ENCODE measurements at regions not wholly inside any gene's neighbourhood (a gene's known extent, or its start where the extent isn't known, plus 50 kb on each side); places are given as distances from the start of the nearest gene placed in this dataset.

GRCh38 chr10:117651121-117651520, 108.6 kb downstream of the EMX2 start:
- H3K79me2 ChIP-seq (ENCODE audit: insufficient read depth, low read length), result no peaks in the 10 kb centered on the region
- H3K36me3 Mint-ChIP-seq, result no peaks in the 10 kb centered on the region
- H3K4me1 ChIP-seq (ENCODE audit: control insufficient read depth in 1 of 2, insufficient read depth in 2 of 2, low read length in 2 of 2), result no peaks in the 10 kb centered on the region
- H3K36me3 ChIP-seq (replicated peaks in 1 of 2; ENCODE audit: control insufficient read depth in 1 of 2, insufficient read depth in 2 of 2, low read length in 2 of 2), result no peaks in the 10 kb centered on the region
- no peak overlapping the region for H3K27ac ChIP-seq (ENCODE audit: low read depth in 1 of 2, low read length in 2 of 2)
- TF ChIP-seq, protein P1, sequence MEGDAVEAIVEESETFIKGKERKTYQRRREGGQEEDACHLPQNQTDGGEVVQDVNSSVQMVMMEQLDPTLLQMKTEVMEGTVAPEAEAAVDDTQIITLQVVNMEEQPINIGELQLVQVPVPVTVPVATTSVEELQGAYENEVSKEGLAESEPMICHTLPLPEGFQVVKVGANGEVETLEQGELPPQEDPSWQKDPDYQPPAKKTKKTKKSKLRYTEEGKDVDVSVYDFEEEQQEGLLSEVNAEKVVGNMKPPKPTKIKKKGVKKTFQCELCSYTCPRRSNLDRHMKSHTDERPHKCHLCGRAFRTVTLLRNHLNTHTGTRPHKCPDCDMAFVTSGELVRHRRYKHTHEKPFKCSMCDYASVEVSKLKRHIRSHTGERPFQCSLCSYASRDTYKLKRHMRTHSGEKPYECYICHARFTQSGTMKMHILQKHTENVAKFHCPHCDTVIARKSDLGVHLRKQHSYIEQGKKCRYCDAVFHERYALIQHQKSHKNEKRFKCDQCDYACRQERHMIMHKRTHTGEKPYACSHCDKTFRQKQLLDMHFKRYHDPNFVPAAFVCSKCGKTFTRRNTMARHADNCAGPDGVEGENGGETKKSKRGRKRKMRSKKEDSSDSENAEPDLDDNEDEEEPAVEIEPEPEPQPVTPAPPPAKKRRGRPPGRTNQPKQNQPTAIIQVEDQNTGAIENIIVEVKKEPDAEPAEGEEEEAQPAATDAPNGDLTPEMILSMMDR (IDR thresholded peaks at IDR 0.05), result no peak
- H3K27me3 ChIP-seq (ENCODE audit: control insufficient read depth in 2 of 2, insufficient read depth in 2 of 2, low read length in 2 of 2), result no peaks in the 10 kb centered on the region
- H3K9me3 Mint-ChIP-seq, result peaks cover 0 to 8% (median 1%) of the 10 kb centered on the region in 7 donors
- no peak overlapping the region for H3K9ac ChIP-seq (ENCODE audit: insufficient read depth, low read length, poor library complexity, severe bottlenecking)
- H3K4me2 ChIP-seq (replicated peaks; ENCODE audit: extremely low read depth, low read length, poor library complexity, severe bottlenecking), result no peak overlapping the region
- H3K27ac Mint-ChIP-seq, result no peak overlapping the region
- 79% methylated on average over 3 of the region's 5 CpGs for WGBS (ENCODE audit: insufficient coverage)
- intact Hi-C loops (cut with micrococcal nuclease), result no loop called here
- H3K9me3 ChIP-seq (replicated peaks in 1 of 2; ENCODE audit: control insufficient read depth in 1 of 2, insufficient read depth in 1 of 2, low read length in 2 of 2), result peaks cover 0 to 3% of the 10 kb centered on the region in 2 donors
- peaks cover 1 to 5% (median 2%) of the 10 kb centered on the region in 3 donors for H3K27me3 Mint-ChIP-seq (ENCODE audit: low read depth in 3 of 3)
- H2AFZ ChIP-seq (ENCODE audit: insufficient read depth, low read depth, low read length, poor library complexity, severe bottlenecking), result no peak overlapping the region
- no peak for DNase-seq
- H4K20me1 ChIP-seq (ENCODE audit: insufficient read depth, low read length), result no peaks in the 10 kb centered on the region
- H3K4me1 Mint-ChIP-seq, result no peaks in the 10 kb centered on the region
- no peak overlapping the region for H3K4me3 Mint-ChIP-seq
- no peak overlapping the region for H3K4me3 ChIP-seq (replicated peaks in 1 of 3; ENCODE audit: low read depth in 2 of 3, low read length in 3 of 3)

DNA sequence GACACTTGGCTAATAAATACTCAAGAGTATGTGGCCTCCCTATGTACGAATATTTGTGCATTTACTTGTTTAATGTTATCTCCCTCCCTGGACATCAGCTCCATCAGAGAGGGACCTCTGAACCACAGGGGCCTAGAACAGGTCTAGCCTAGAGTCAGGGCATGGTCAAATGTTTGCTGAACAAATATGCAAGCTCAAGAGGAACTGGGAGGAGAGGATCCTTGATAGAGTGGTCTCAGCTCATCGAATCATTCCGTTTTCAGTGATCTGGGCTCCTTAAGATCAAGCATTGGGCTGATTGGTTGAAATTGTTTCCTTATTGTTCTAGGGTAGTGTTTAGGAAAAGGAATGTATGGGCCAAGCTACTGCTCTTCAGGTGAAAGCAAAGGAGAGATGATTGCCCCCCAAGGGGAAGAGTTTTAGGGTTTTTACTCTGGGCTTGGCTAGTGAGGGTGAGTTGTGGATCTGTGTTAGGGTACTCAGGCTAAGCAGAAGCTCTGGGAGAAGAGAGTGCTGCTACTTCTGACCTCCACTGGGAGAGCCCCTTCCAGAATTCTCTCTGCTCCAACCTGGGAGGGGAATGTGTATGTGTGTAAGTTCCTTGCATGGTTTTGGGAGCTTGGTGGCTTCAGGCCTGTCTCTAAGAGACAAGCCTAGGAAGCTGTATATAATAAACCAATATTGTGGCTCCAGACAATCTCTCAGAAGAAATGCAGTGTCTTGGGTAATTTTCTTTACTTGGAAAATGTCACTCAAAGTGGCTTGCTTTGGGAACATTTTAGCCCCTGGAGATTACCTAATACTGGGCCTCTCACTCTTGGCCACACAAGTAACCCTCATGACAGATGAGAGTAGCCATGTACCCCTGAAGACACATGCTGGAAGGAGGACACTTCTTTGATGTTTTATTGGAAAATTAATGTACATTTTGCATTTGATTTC, 110.0 kb downstream of the EMX2 start:
- Mint-ChIP-seq H3K9me3 (peaks cover 0 to 8% (median 1%) of the 10 kb centered on the region in 7 donors), H3K27me3 (ENCODE audit: low read depth in 3 of 3) (peaks cover 0 to 10% (median 1%) of the 10 kb centered on the region in 3 donors), H3K36me3 (no peaks in the 10 kb centered on the region), H3K27ac (no peak overlapping the region), H3K4me3 (no peak overlapping the region), H3K4me1 (no peaks in the 10 kb centered on the region)
- TF ChIP-seq, protein P1 (IDR thresholded peaks at IDR 0.05), result no peak
- H3K27me3 ChIP-seq (ENCODE audit: control insufficient read depth in 2 of 2, insufficient read depth in 2 of 2, low read length in 2 of 2), result no peaks in the 10 kb centered on the region
- H3K27ac ChIP-seq (ENCODE audit: low read depth in 1 of 2, low read length in 2 of 2), result no peak overlapping the region
- H3K36me3 ChIP-seq (replicated peaks in 1 of 2; ENCODE audit: control insufficient read depth in 1 of 2, insufficient read depth in 2 of 2, low read length in 2 of 2), result no peaks in the 10 kb centered on the region
- WGBS (ENCODE audit: insufficient coverage), result 89% methylated on average over 2 of the region's 3 CpGs
- no peak overlapping the region for H3K4me2 ChIP-seq (replicated peaks; ENCODE audit: extremely low read depth, low read length, poor library complexity, severe bottlenecking)
- H3K4me1 ChIP-seq (ENCODE audit: control insufficient read depth in 1 of 2, insufficient read depth in 2 of 2, low read length in 2 of 2), result no peaks in the 10 kb centered on the region
- H3K4me3 ChIP-seq (replicated peaks in 1 of 3; ENCODE audit: low read depth in 2 of 3, low read length in 3 of 3), result no peak overlapping the region
- DNase-seq, result no peak
- H4K20me1 ChIP-seq (ENCODE audit: insufficient read depth, low read length), result no peaks in the 10 kb centered on the region
- H3K79me2 ChIP-seq (ENCODE audit: insufficient read depth, low read length), result no peaks in the 10 kb centered on the region
- intact Hi-C loops (cut with micrococcal nuclease), result no loop called here
- no peak overlapping the region for H3K9ac ChIP-seq (ENCODE audit: insufficient read depth, low read length, poor library complexity, severe bottlenecking)
- no peak overlapping the region for H2AFZ ChIP-seq (ENCODE audit: insufficient read depth, low read depth, low read length, poor library complexity, severe bottlenecking)
- peaks cover 0 to 3% of the 10 kb centered on the region in 2 donors for H3K9me3 ChIP-seq (replicated peaks in 1 of 2; ENCODE audit: control insufficient read depth in 1 of 2, insufficient read depth in 1 of 2, low read length in 2 of 2)

All from CD14-positive monocyte (primary cell).